Vagina (tissue), 2 donors: ENCODE measurements at regions not wholly inside any gene's neighbourhood (a gene's known extent, or its start where the extent isn't known, plus 50 kb on each side); places are given as distances from the start of the nearest gene placed in this dataset.

ENCODE experiments used
- POLR2A ChIP-seq, 2 donors: fragments of 450-650 bp; IDR thresholded peaks; one replicate each; pipeline ENCODE4 v1.6.1; 2017; ENCODE audit warnings: antibody characterized with exemption in 2 of 2, mild to moderate bottlenecking in 2 of 2, moderate library complexity in 2 of 2
- POLR2AphosphoS5 ChIP-seq, 2 donors: sonication (generic); formaldehyde crosslinking; IDR thresholded peaks; one replicate each; pipeline ENCODE4 v1.9.0; 2017; ENCODE audit warnings: antibody characterized with exemption in 2 of 2, mild to moderate bottlenecking in 2 of 2, low read depth in 1 of 2; ENCODE audit not compliant: insufficient read depth in 1 of 2
- TF ChIP-seq, protein P1 (sequence below), 3 experiments: fragments of 450-650 bp in 2 of 3; fragments of 200-600 bp in 1 of 3; sonication (generic) in 1 of 3; IDR thresholded peaks; one replicate each; pipeline ENCODE4 v1.5.1; 2017 to 2019; ENCODE audit warnings: antibody characterized with exemption in 3 of 3, mild to moderate bottlenecking in 2 of 3, moderate library complexity in 2 of 3

DNA sequence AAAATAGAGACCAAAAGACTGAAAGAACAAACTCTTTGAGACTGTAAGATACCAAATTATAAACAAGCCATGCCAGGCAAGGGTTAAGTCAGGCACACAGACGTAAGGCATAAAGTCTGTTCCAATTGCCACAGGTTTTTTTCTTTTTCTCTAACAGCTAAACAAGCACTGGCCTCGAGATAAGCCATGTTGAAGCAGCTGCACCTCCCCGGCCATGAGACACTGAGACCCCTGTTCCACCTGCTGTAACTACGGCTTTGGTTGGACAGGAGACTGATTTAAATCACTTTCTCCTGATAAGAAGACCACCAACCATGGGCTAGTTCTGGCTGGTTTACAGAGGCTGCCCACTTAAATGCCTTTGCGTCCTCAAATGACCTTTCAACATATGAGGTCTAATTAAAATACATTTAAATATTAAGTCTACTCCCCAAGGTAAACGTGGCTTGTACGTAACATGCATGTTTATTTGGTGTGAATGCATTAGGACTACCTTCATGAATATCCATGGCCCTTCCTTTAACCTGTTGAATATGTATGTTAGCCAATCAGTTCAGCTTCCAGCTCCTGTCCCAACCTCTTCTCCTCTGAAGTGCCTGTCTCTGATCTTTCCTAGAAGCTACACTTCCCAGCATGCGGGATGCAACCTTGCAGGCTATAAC is 117.2 kb downstream of the CMPK2 start:
- TF ChIP-seq, protein P1, sequence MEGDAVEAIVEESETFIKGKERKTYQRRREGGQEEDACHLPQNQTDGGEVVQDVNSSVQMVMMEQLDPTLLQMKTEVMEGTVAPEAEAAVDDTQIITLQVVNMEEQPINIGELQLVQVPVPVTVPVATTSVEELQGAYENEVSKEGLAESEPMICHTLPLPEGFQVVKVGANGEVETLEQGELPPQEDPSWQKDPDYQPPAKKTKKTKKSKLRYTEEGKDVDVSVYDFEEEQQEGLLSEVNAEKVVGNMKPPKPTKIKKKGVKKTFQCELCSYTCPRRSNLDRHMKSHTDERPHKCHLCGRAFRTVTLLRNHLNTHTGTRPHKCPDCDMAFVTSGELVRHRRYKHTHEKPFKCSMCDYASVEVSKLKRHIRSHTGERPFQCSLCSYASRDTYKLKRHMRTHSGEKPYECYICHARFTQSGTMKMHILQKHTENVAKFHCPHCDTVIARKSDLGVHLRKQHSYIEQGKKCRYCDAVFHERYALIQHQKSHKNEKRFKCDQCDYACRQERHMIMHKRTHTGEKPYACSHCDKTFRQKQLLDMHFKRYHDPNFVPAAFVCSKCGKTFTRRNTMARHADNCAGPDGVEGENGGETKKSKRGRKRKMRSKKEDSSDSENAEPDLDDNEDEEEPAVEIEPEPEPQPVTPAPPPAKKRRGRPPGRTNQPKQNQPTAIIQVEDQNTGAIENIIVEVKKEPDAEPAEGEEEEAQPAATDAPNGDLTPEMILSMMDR (IDR thresholded peaks at IDR 0.05), result no peak
- TF ChIP-seq POLR2A (IDR thresholded peaks at IDR 0.05) (no peak), POLR2AphosphoS5 (IDR thresholded peaks at IDR 0.05; ENCODE audit: insufficient read depth in 1 of 2, low read depth in 1 of 2) (no peak)
